ENCODE measurements at regions not wholly inside any gene's neighbourhood (a gene's known extent, or its start where the extent isn't known, plus 50 kb on each side); places are given as distances from the start of the nearest gene placed in this dataset.

- TF ChIP-seq CTCF (IDR thresholded peaks at IDR 0.05) (no peak), EP300 (IDR thresholded peaks at IDR 0.05; ENCODE audit: low read depth) (no peak)
Observed at GRCh38 chr14:84098261-84098660, 1431.7 kb upstream of the FLRT2 start.

All from transverse colon (tissue), 3 donors.